ENCODE measurements at regions not wholly inside any gene's neighbourhood (a gene's known extent, or its start where the extent isn't known, plus 50 kb on each side); places are given as distances from the start of the nearest gene placed in this dataset.

DNA sequence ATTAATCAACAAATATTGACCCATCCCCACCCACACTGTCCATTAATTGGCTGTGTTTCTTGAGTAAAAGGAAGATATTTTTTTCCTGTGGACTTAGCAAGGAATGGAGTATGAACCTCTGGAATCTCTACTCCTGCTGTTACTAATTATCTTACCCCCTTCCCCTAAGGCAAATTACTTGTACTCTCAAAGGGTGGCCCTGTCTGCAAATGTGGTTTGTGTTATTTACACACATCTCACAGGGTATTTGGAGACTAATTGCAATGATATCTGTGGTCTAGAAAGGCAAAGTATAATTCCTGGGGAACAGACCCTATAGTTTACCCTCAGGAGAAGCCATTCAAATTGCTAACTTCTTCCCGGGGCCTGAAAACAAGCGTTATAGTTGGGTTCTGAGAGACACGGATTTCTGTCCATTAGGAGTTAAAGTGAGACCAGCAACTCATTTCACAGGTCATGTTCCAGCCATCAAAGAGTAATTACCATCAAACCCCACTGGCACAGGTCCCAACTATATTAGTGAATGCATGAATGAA is 133.0 kb upstream of the RASGEF1B start:
- no peak for DNase-seq
- intact Hi-C loops (cut with micrococcal nuclease; ENCODE audit: unreplicated experiment): loop anchor here (5.0 kb wide), 1 partner anchor 132 kb away; the partner anchor contains the start of gene RASGEF1B
- TF ChIP-seq, protein P1, sequence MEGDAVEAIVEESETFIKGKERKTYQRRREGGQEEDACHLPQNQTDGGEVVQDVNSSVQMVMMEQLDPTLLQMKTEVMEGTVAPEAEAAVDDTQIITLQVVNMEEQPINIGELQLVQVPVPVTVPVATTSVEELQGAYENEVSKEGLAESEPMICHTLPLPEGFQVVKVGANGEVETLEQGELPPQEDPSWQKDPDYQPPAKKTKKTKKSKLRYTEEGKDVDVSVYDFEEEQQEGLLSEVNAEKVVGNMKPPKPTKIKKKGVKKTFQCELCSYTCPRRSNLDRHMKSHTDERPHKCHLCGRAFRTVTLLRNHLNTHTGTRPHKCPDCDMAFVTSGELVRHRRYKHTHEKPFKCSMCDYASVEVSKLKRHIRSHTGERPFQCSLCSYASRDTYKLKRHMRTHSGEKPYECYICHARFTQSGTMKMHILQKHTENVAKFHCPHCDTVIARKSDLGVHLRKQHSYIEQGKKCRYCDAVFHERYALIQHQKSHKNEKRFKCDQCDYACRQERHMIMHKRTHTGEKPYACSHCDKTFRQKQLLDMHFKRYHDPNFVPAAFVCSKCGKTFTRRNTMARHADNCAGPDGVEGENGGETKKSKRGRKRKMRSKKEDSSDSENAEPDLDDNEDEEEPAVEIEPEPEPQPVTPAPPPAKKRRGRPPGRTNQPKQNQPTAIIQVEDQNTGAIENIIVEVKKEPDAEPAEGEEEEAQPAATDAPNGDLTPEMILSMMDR (IDR thresholded peaks at IDR 0.05; ENCODE audit: insufficient read depth in 1 of 2, low read depth in 1 of 2, low read length in 1 of 2, severe bottlenecking in 1 of 2, unreplicated experiment in 1 of 2): no peak
- Mint-ChIP-seq H3K9me3 (ENCODE audit: unreplicated experiment) (no peaks in the 10 kb centered on the region), H3K27ac (ENCODE audit: unreplicated experiment) (no peak overlapping the region), H3K4me1 (ENCODE audit: low read depth, unreplicated experiment) (peaks cover 13% of the 10 kb centered on the region), H3K36me3 (ENCODE audit: insufficient read depth, unreplicated experiment) (no peaks in the 10 kb centered on the region), H3K4me3 (ENCODE audit: unreplicated experiment) (no peak overlapping the region), H3K27me3 (ENCODE audit: insufficient read depth, unreplicated experiment) (no peaks in the 10 kb centered on the region)
- Histone ChIP-seq H3K4me3 (ENCODE audit: low read depth, low read length) (no peak overlapping the region), H3K9me3 (no peaks in the 10 kb centered on the region), H3K36me3 (ENCODE audit: control insufficient read depth, insufficient read depth, low read length) (no peaks in the 10 kb centered on the region), H3K27me3 (replicated peaks; ENCODE audit: control insufficient read depth, insufficient read depth, low read length) (no peaks in the 10 kb centered on the region), H3K4me1 (peaks cover 13% of the 10 kb centered on the region)
- CTCF ChIA-PET: no interaction called here
- BruUV-seq (replicated peaks): no TSS peak
- POLR2A ChIA-PET: no interaction called here

DNA sequence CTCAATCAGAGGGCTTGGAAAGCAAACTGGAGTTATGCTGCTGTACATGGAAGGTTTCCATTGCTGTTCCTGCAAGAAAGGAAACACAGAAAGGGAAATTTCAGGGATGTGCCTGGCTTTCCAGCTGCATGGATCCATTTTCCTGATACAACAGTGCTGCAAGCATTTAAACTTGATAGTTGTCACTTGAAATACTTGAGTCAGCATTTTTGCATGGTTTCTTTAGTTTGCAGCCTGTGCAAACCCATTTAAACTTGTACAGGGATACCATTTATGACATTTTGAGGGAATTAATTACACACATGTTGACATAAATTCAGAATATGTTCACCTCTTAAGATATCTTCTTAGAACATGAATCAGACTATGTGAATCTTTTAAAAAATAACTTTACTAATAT is 131.1 kb upstream of the RASGEF1B start:
- no peaks in the 10 kb centered on the region for H3K9me3 Mint-ChIP-seq (ENCODE audit: unreplicated experiment)
- no peaks in the 10 kb centered on the region for H3K27me3 Mint-ChIP-seq (ENCODE audit: insufficient read depth, unreplicated experiment)
- BruUV-seq (replicated peaks): no TSS peak
- Histone ChIP-seq H3K27me3 (replicated peaks; ENCODE audit: control insufficient read depth, insufficient read depth, low read length) (no peaks in the 10 kb centered on the region), H3K9me3 (no peaks in the 10 kb centered on the region), H3K36me3 (ENCODE audit: control insufficient read depth, insufficient read depth, low read length) (no peaks in the 10 kb centered on the region), H3K4me3 (ENCODE audit: low read depth, low read length) (no peak overlapping the region), H3K4me1 (peaks cover 13% of the 10 kb centered on the region)
- no peaks in the 10 kb centered on the region for H3K36me3 Mint-ChIP-seq (ENCODE audit: insufficient read depth, unreplicated experiment)
- TF ChIP-seq, protein P1 (IDR thresholded peaks at IDR 0.05; ENCODE audit: insufficient read depth in 1 of 2, low read depth in 1 of 2, low read length in 1 of 2, severe bottlenecking in 1 of 2, unreplicated experiment in 1 of 2): no peak
- POLR2A ChIA-PET: no interaction called here
- intact Hi-C loops (cut with micrococcal nuclease; ENCODE audit: unreplicated experiment): loop anchor here (5.0 kb wide), 1 partner anchor 131 kb away; the partner anchor contains the start of gene RASGEF1B
- H3K27ac Mint-ChIP-seq (ENCODE audit: unreplicated experiment): no peak overlapping the region
- CTCF ChIA-PET: no interaction called here
- no peak overlapping the region for H3K4me3 Mint-ChIP-seq (ENCODE audit: unreplicated experiment)
- peaks cover 14% of the 10 kb centered on the region for H3K4me1 Mint-ChIP-seq (ENCODE audit: low read depth, unreplicated experiment)
- DNase-seq: no peak

DNA sequence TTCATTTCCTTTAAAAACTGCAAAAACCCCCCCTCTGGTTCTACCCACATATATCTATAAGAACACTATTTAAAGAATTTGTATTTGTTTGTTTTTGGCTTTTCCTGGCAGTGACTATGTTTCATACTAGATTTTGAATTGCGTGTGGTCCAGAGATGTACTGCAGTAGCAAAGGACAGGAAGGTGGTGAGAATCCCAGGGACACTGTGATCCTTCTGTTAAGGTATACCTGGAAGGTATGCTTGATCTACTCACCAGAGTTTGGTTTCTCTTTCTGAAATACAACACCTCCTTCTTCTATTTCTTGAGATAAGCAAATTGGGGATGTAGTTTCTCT is 129.6 kb upstream of the RASGEF1B start:
- no peaks in the 10 kb centered on the region for H3K36me3 ChIP-seq (ENCODE audit: control insufficient read depth, insufficient read depth, low read length)
- H3K4me3 ChIP-seq (ENCODE audit: low read depth, low read length): no peak overlapping the region
- Mint-ChIP-seq H3K36me3 (ENCODE audit: insufficient read depth, unreplicated experiment) (no peaks in the 10 kb centered on the region), H3K27ac (ENCODE audit: unreplicated experiment) (peak overlapping the region; percentile 42), H3K27me3 (ENCODE audit: insufficient read depth, unreplicated experiment) (no peaks in the 10 kb centered on the region), H3K9me3 (ENCODE audit: unreplicated experiment) (no peaks in the 10 kb centered on the region), H3K4me3 (ENCODE audit: unreplicated experiment) (peak overlapping the region; percentile 9), H3K4me1 (ENCODE audit: low read depth, unreplicated experiment) (peaks cover 6% of the 10 kb centered on the region)
- CTCF ChIA-PET: no interaction called here
- peak; percentile 32 for DNase-seq
- H3K4me1 ChIP-seq: peaks cover 16% of the 10 kb centered on the region
- POLR2A ChIA-PET: no interaction called here
- intact Hi-C loops (cut with micrococcal nuclease; ENCODE audit: unreplicated experiment): loop anchor here (5.0 kb wide), 1 partner anchor 129 kb away; the partner anchor contains the start of gene RASGEF1B
- H3K9me3 ChIP-seq: no peaks in the 10 kb centered on the region
- TF ChIP-seq, protein P1 (IDR thresholded peaks at IDR 0.05; ENCODE audit: insufficient read depth in 1 of 2, low read depth in 1 of 2, low read length in 1 of 2, severe bottlenecking in 1 of 2, unreplicated experiment in 1 of 2): no peak
- no peaks in the 10 kb centered on the region for H3K27me3 ChIP-seq (replicated peaks; ENCODE audit: control insufficient read depth, insufficient read depth, low read length)
- no TSS peak for BruUV-seq (replicated peaks)

Measured in Caco-2 (cell line).